Osteoblast (primary cell): ENCODE measurements at regions not wholly inside any gene's neighbourhood (a gene's known extent, or its start where the extent isn't known, plus 50 kb on each side); places are given as distances from the start of the nearest gene placed in this dataset.

Experiments used
- DNase-seq: peaks from one replicate; pipeline ENCODE4 v3.0.0; 2011; ENCODE audit warnings: low spot score, mixed read lengths; ENCODE audit not compliant: insufficient read length; ENCODE audit errors: missing footprints
- H2AFZ ChIP-seq: 2 replicates; pipeline ENCODE4 v1.6.0; 2011; ENCODE audit warnings: mild to moderate bottlenecking, low read length
- H3K27ac ChIP-seq: 2 replicates; pipeline ENCODE4 v1.5.1; 2011; ENCODE audit warnings: mild to moderate bottlenecking, low read depth, low read length, moderate library complexity
- H3K27me3 ChIP-seq: 2 replicates; pipeline ENCODE4 v1.6.0; 2012; ENCODE audit warnings: mild to moderate bottlenecking, control low read depth, inconsistent platforms, low read length, moderate library complexity; ENCODE audit not compliant: insufficient read depth
- H3K36me3 ChIP-seq: 2 replicates; pipeline ENCODE4 v1.5.1; 2011; ENCODE audit warnings: mild to moderate bottlenecking, low read length, control low read depth, moderate library complexity; ENCODE audit not compliant: insufficient read depth
- H3K4me1 ChIP-seq: 2 replicates; pipeline ENCODE4 v1.5.1; 2011; ENCODE audit warnings: mild to moderate bottlenecking, low read length, control low read depth, moderate library complexity; ENCODE audit not compliant: insufficient read depth
- H3K4me2 ChIP-seq: 2 replicates; pipeline ENCODE4 v1.6.0; 2011; ENCODE audit warnings: mild to moderate bottlenecking, low read length; ENCODE audit not compliant: insufficient read depth
- H3K4me3 ChIP-seq: fragments of 200-600 bp; sonication (generic); 3 replicates; pipeline ENCODE4 v1.5.1; 2012; ENCODE audit warnings: mild to moderate bottlenecking, low read length, inconsistent platforms; ENCODE audit not compliant: insufficient read depth
- H3K79me2 ChIP-seq: 2 replicates; pipeline ENCODE4 v1.6.0; 2012; ENCODE audit warnings: mild to moderate bottlenecking, low read length, control low read depth, inconsistent platforms; ENCODE audit not compliant: insufficient read depth
- H3K9me3 ChIP-seq: 2 replicates; pipeline ENCODE4 v1.5.1; 2011; ENCODE audit warnings: low read depth, low read length, control low read depth
- H4K20me1 ChIP-seq: 2 replicates; pipeline ENCODE4 v1.6.0; 2012; ENCODE audit warnings: mild to moderate bottlenecking, low read length, control low read depth; ENCODE audit not compliant: insufficient read depth
- CTCF ChIP-seq: IDR thresholded peaks from 2 replicates; pipeline ENCODE4 v1.5.1; 2011; ENCODE audit warnings: mild to moderate bottlenecking, low read depth, low read length, moderate library complexity; ENCODE audit errors: extremely low read depth

GRCh38 chr10:124324451-124324850 lies 94.3 kb downstream of the OAT start:
- Histone ChIP-seq H3K4me2 (no peak overlapping the region), H3K4me3 (no peak overlapping the region), H4K20me1 (no peaks in the 10 kb centered on the region), H3K9me3 (no peaks in the 10 kb centered on the region), H2AFZ (no peak overlapping the region), H3K27me3 (peaks cover 7% of the 10 kb centered on the region), H3K36me3 (no peaks in the 10 kb centered on the region), H3K27ac (no peak overlapping the region), H3K79me2 (no peaks in the 10 kb centered on the region), H3K4me1 (peaks cover 4% of the 10 kb centered on the region)
- DNase-seq: peak; percentile 35
- no peak for TF ChIP-seq CTCF

- Histone ChIP-seq H3K4me3 (no peak overlapping the region), H3K4me1 (peaks cover 4% of the 10 kb centered on the region), H3K36me3 (no peaks in the 10 kb centered on the region), H3K4me2 (no peak overlapping the region), H3K27ac (no peak overlapping the region), H4K20me1 (no peaks in the 10 kb centered on the region), H3K9me3 (no peaks in the 10 kb centered on the region), H3K27me3 (peaks cover under 1% of the 10 kb centered on the region), H2AFZ (no peak overlapping the region), H3K79me2 (no peaks in the 10 kb centered on the region)
- peak; percentile 34 for DNase-seq
- no peak for TF ChIP-seq CTCF
These were observed 94.9 kb downstream of the OAT start for GRCh38 chr10:124323806-124324205.

- H3K4me1 ChIP-seq: peaks cover 4% of the 10 kb centered on the region
- peak; percentile 75 for DNase-seq
- no peaks in the 10 kb centered on the region for H3K79me2 ChIP-seq
- no peaks in the 10 kb centered on the region for H3K27me3 ChIP-seq
- no peak for TF ChIP-seq CTCF
- no peaks in the 10 kb centered on the region for H3K9me3 ChIP-seq
- no peak overlapping the region for H3K4me3 ChIP-seq
- H2AFZ ChIP-seq: no peak overlapping the region
- no peak overlapping the region for H3K27ac ChIP-seq
- no peaks in the 10 kb centered on the region for H4K20me1 ChIP-seq
- H3K4me2 ChIP-seq: no peak overlapping the region
- H3K36me3 ChIP-seq: no peaks in the 10 kb centered on the region
These were observed 95.5 kb downstream of the OAT start for GRCh38 chr10:124323111-124323725.

GRCh38 chr10:124322191-124322980 lies 96.3 kb downstream of the OAT start:
- Histone ChIP-seq H3K36me3 (no peaks in the 10 kb centered on the region), H3K27ac (no peak overlapping the region), H3K4me3 (no peak overlapping the region), H3K9me3 (no peaks in the 10 kb centered on the region), H3K27me3 (no peaks in the 10 kb centered on the region), H2AFZ (no peak overlapping the region), H4K20me1 (no peaks in the 10 kb centered on the region), H3K4me1 (peaks cover 4% of the 10 kb centered on the region), H3K4me2 (no peak overlapping the region), H3K79me2 (no peaks in the 10 kb centered on the region)
- peak; percentile 35 for DNase-seq
- TF ChIP-seq CTCF: no peak
